Transverse colon (tissue), 4 donors: ENCODE measurements at regions not wholly inside any gene's neighbourhood (a gene's known extent, or its start where the extent isn't known, plus 50 kb on each side); places are given as distances from the start of the nearest gene placed in this dataset.

Experiments
- CTCF ChIP-seq, 5 experiments: fragments of 200-600 bp in 3 of 5; fragments of 450-650 bp in 2 of 5; sonication (generic) in 3 of 5; IDR thresholded peaks; 1 replicate in 2 of 5; 2 replicates in 3 of 5; pipeline ENCODE4 v1.5.1; 2016 to 2017; ENCODE audit warnings: antibody characterized with exemption in 5 of 5, inconsistent platforms in 3 of 5, mild to moderate bottlenecking in 2 of 5, moderate library complexity in 1 of 5
- EP300 ChIP-seq: sonication (generic); formaldehyde crosslinking; IDR thresholded peaks from one replicate; pipeline ENCODE4 v1.6.1; 2017; ENCODE audit warnings: antibody characterized with exemption, low read depth
- POLR2A ChIP-seq: fragments of 450-650 bp; IDR thresholded peaks from one replicate; pipeline ENCODE4 v1.6.1; 2016; ENCODE audit warnings: antibody characterized with exemption, mild to moderate bottlenecking, moderate library complexity
- POLR2AphosphoS5 ChIP-seq, 3 donors: sonication (generic); formaldehyde crosslinking; IDR thresholded peaks; one replicate each; pipeline ENCODE4 v1.6.1; 2016; ENCODE audit warnings: antibody characterized with exemption in 3 of 3

- TF ChIP-seq CTCF (IDR thresholded peaks at IDR 0.05) (no peak), POLR2A (no peak), EP300 (no peak), POLR2AphosphoS5 (IDR thresholded peaks at IDR 0.05) (no peak)
These were observed 325.4 kb downstream of the TSN start for GRCh38 chr2:122080871-122081270.
